ENCODE measurements at regions not wholly inside any gene's neighbourhood (a gene's known extent, or its start where the extent isn't known, plus 50 kb on each side); places are given as distances from the start of the nearest gene placed in this dataset.

DNA sequence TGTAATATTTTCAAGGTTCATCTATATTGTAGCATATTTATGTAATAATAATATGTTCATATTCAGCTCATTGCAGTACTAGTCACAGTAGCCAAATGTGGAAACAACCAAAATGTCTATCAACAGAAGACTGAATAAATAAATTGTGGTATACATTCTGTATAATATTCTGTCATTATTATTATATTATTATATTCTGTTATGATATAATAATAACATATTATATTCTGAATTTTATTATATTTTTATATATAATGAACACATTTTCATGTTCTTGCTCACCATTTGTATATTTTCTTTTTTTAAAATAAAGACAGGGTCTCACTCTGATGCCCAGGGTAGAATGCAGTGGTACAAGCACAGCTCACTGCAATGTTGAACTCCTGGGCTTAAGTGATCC is 91.2 kb upstream of the STARD3NL start:
- Histone ChIP-seq H3K27ac (ENCODE audit: extremely low read depth, low read depth, low read length) (no peak overlapping the region), H3K4me1 (ENCODE audit: control insufficient read depth, insufficient read depth, low read length) (no peaks in the 10 kb centered on the region), H3K9me3 (ENCODE audit: control insufficient read depth, insufficient read depth, low read depth, low read length) (no peaks in the 10 kb centered on the region), H3K4me3 (ENCODE audit: low read depth, low read length) (no peak overlapping the region), H3K36me3 (ENCODE audit: control insufficient read depth in 2 of 2, insufficient read depth in 1 of 2, low read length in 2 of 2) (no peaks in the 10 kb centered on the region)
- CTCF ChIA-PET: interaction anchor here (0.9 kb wide), 1 partner anchor 186 kb away, joined by 3 read pairs; no protein-coding TSS in a partner anchor
- TF ChIP-seq ZFP3 (tag by site-specific recombination; IDR thresholded peaks at IDR 0.05; ENCODE audit: low read depth): no peak
- TF ChIP-seq, protein P1, sequence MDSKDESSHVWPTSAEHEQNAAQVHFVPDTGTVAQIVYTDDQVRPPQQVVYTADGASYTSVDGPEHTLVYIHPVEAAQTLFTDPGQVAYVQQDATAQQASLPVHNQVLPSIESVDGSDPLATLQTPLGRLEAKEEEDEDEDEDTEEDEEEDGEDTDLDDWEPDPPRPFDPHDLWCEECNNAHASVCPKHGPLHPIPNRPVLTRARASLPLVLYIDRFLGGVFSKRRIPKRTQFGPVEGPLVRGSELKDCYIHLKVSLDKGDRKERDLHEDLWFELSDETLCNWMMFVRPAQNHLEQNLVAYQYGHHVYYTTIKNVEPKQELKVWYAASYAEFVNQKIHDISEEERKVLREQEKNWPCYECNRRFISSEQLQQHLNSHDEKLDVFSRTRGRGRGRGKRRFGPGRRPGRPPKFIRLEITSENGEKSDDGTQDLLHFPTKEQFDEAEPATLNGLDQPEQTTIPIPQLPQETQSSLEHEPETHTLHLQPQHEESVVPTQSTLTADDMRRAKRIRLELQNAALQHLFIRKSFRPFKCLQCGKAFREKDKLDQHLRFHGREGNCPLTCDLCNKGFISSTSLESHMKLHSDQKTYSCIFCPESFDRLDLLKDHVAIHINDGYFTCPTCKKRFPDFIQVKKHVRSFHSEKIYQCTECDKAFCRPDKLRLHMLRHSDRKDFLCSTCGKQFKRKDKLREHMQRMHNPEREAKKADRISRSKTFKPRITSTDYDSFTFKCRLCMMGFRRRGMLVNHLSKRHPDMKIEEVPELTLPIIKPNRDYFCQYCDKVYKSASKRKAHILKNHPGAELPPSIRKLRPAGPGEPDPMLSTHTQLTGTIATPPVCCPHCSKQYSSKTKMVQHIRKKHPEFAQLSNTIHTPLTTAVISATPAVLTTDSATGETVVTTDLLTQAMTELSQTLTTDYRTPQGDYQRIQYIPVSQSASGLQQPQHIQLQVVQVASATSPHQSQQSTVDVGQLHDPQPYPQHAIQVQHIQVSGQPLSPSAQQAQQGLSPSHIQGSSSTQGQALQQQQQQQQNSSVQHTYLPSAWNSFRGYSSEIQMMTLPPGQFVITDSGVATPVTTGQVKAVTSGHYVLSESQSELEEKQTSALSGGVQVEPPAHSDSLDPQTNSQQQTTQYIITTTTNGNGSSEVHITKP (tag by site-specific recombination; IDR thresholded peaks at IDR 0.05): no peak
- TF ChIP-seq ZNF391 (tag by site-specific recombination; IDR thresholded peaks at IDR 0.05; ENCODE audit: borderline replicate concordance, low read depth): no peak
- no peak for TF ChIP-seq KLF16 (tag by site-specific recombination; IDR thresholded peaks at IDR 0.05)
- no peak for TF ChIP-seq ZNF621 (tag by site-specific recombination; IDR thresholded peaks at IDR 0.05)
- TF ChIP-seq, protein P2, sequence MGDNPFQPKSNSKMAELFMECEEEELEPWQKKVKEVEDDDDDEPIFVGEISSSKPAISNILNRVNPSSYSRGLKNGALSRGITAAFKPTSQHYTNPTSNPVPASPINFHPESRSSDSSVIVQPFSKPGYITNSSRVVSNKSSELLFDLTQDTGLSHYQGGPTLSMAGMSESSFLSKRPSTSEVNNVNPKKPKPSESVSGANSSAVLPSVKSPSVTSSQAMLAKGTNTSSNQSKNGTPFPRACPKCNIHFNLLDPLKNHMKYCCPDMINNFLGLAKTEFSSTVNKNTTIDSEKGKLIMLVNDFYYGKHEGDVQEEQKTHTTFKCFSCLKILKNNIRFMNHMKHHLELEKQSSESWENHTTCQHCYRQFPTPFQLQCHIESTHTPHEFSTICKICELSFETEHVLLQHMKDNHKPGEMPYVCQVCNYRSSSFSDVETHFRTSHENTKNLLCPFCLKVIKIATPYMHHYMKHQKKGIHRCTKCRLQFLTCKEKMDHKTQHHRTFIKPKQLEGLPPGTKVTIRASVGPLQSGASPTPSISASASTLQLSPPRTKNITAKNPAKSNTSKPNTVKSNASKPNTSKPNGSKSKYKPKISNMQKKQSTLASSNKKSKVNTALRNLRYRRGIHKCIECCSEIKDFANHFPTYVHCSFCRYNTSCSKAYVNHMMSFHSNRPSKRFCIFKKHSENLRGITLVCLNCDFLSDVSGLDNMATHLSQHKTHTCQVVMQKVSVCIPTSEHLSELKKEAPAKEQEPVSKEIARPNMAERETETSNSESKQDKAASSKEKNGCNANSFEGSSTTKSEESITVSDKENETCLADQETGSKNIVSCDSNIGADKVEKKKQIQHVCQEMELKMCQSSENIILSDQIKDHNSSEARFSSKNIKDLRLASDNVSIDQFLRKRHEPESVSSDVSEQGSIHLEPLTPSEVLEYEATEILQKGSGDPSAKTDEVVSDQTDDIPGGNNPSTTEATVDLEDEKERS (tag by site-specific recombination; IDR thresholded peaks at IDR 0.05): no peak
- no peak for TF ChIP-seq ZNF623 (tag by site-specific recombination; IDR thresholded peaks at IDR 0.05)
- no peak for TF ChIP-seq ZNF707 (tag by site-specific recombination; IDR thresholded peaks at IDR 0.05)
- no peak for TF ChIP-seq ZNF248 (tag by site-specific recombination; IDR thresholded peaks at IDR 0.05)
- no peak for TF ChIP-seq ZNF341 (tag by site-specific recombination; IDR thresholded peaks at IDR 0.05; ENCODE audit: low read depth)
- no peak for TF ChIP-seq ZNF777 (tag by site-specific recombination; IDR thresholded peaks at IDR 0.05; ENCODE audit: borderline replicate concordance)
- no peak for TF ChIP-seq GFI1B (tag by site-specific recombination; IDR thresholded peaks at IDR 0.05)
- no peak for TF ChIP-seq ZNF366 (tag by site-specific recombination; conservative IDR thresholded peaks at IDR 0.05)
- POLR2A ChIA-PET: no interaction called here

DNA sequence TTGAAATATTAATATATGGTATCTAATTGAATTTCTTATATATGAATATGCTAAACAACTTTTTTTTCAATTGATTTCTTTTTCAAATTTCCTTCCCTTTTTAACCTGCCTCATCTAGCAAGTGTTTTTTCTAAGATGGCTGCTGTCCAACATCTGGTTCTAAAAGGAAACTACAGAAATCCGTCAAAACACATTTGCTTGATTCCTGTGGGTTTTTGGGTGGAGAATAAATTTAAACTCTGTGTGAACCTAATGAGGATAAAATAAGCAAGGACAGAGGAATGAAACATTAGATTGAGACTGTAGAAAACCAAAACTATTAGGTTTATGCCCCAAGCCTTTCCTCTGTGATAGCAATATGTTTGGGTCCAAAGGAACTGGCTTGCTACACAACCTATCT is 75.5 kb upstream of the STARD3NL start:
- Histone ChIP-seq H3K4me1 (ENCODE audit: control insufficient read depth, insufficient read depth, low read length) (no peaks in the 10 kb centered on the region), H3K9me3 (ENCODE audit: control insufficient read depth, insufficient read depth, low read depth, low read length) (no peaks in the 10 kb centered on the region), H3K36me3 (ENCODE audit: control insufficient read depth in 2 of 2, insufficient read depth in 1 of 2, low read length in 2 of 2) (no peaks in the 10 kb centered on the region), H3K4me3 (ENCODE audit: low read depth, low read length) (no peak overlapping the region), H3K27ac (ENCODE audit: extremely low read depth, low read depth, low read length) (no peak overlapping the region)
- ChIA-PET CTCF (interaction anchor here (0.6 kb wide), 2 partner anchors 201 to 216 kb away, joined by 3 to 4 read pairs; no protein-coding TSS in a partner anchor), POLR2A (no interaction called here)
- TF ChIP-seq ZNF510 (tag by site-specific recombination; IDR thresholded peaks at IDR 0.05; ENCODE audit: insufficient replicate concordance): no peak
- TF ChIP-seq, protein P3, sequence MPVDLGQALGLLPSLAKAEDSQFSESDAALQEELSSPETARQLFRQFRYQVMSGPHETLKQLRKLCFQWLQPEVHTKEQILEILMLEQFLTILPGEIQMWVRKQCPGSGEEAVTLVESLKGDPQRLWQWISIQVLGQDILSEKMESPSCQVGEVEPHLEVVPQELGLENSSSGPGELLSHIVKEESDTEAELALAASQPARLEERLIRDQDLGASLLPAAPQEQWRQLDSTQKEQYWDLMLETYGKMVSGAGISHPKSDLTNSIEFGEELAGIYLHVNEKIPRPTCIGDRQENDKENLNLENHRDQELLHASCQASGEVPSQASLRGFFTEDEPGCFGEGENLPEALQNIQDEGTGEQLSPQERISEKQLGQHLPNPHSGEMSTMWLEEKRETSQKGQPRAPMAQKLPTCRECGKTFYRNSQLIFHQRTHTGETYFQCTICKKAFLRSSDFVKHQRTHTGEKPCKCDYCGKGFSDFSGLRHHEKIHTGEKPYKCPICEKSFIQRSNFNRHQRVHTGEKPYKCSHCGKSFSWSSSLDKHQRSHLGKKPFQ (tag by site-specific recombination; IDR thresholded peaks at IDR 0.05): no peak
- TF ChIP-seq, protein P4, sequence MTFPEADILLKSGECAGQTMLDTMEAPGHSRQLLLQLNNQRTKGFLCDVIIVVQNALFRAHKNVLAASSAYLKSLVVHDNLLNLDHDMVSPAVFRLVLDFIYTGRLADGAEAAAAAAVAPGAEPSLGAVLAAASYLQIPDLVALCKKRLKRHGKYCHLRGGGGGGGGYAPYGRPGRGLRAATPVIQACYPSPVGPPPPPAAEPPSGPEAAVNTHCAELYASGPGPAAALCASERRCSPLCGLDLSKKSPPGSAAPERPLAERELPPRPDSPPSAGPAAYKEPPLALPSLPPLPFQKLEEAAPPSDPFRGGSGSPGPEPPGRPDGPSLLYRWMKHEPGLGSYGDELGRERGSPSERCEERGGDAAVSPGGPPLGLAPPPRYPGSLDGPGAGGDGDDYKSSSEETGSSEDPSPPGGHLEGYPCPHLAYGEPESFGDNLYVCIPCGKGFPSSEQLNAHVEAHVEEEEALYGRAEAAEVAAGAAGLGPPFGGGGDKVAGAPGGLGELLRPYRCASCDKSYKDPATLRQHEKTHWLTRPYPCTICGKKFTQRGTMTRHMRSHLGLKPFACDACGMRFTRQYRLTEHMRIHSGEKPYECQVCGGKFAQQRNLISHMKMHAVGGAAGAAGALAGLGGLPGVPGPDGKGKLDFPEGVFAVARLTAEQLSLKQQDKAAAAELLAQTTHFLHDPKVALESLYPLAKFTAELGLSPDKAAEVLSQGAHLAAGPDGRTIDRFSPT (tag by site-specific recombination; IDR thresholded peaks at IDR 0.05): no peak
- TF ChIP-seq MYNN (tag by site-specific recombination; IDR thresholded peaks at IDR 0.05; ENCODE audit: borderline replicate concordance): no peak
- no peak for TF ChIP-seq ZNF184 (tag by site-specific recombination; IDR thresholded peaks at IDR 0.05)
- TF ChIP-seq GLI2 (tag by site-specific recombination; IDR thresholded peaks at IDR 0.05; ENCODE audit: borderline replicate concordance, low read depth): no peak
- no peak for TF ChIP-seq ZNF221 (tag by site-specific recombination; IDR thresholded peaks at IDR 0.05; ENCODE audit: borderline replicate concordance)
- no peak for TF ChIP-seq ZNF548 (tag by site-specific recombination; IDR thresholded peaks at IDR 0.05)
- no peak for TF ChIP-seq ZNF155 (tag by site-specific recombination; IDR thresholded peaks at IDR 0.05)
- TF ChIP-seq ZNF114 (tag by site-specific recombination; IDR thresholded peaks at IDR 0.05): no peak
- TF ChIP-seq ZNF223 (tag by site-specific recombination; IDR thresholded peaks at IDR 0.05): no peak
- no peak for TF ChIP-seq ZNF391 (tag by site-specific recombination; IDR thresholded peaks at IDR 0.05; ENCODE audit: borderline replicate concordance, low read depth)
- no peak for TF ChIP-seq PRDM1 (tag by site-specific recombination; IDR thresholded peaks at IDR 0.05)

Measured in HEK293 (cell line).